ENCODE measurements at regions not wholly inside any gene's neighbourhood (a gene's known extent, or its start where the extent isn't known, plus 50 kb on each side); places are given as distances from the start of the nearest gene placed in this dataset.

- Histone ChIP-seq H3K27ac (ENCODE audit: insufficient read length, low read depth, low read length) (no peak overlapping the region), H3T11ph (ENCODE audit: low read length) (no peak overlapping the region), H3K27me3 (ENCODE audit: insufficient read depth, low read length) (no peaks in the 10 kb centered on the region), H4K91ac (ENCODE audit: insufficient read length, low read depth, low read length) (no peak overlapping the region), H3K56ac (ENCODE audit: insufficient read length, low read depth, low read length) (no peak overlapping the region), H3K23me2 (ENCODE audit: insufficient read length, low read depth, low read length, poor library complexity, severe bottlenecking) (no peaks in the 10 kb centered on the region), H2BK15ac (ENCODE audit: low read depth, low read length) (no peak overlapping the region), H2BK5ac (ENCODE audit: insufficient read length, low read length) (no peak overlapping the region), H3K9ac (ENCODE audit: extremely low read depth, insufficient read length, low read length) (no peak overlapping the region), H3K79me2 (ENCODE audit: insufficient read depth, low read length) (no peaks in the 10 kb centered on the region), H2BK120ac (ENCODE audit: low read depth, low read length, poor library complexity, severe bottlenecking) (no peak overlapping the region), H2AK5ac (ENCODE audit: insufficient read length, low read length) (no peak overlapping the region), H3K9me3 (ENCODE audit: control insufficient read depth, low read depth, low read length) (no peaks in the 10 kb centered on the region), H3K23ac (ENCODE audit: insufficient read length, low read depth, low read length) (no peak overlapping the region), H2AFZ (ENCODE audit: low read length) (no peak overlapping the region), H4K20me1 (ENCODE audit: control insufficient read depth, insufficient read depth, insufficient read length) (no peaks in the 10 kb centered on the region), H2BK12ac (ENCODE audit: insufficient read length, low read depth, low read length) (no peak overlapping the region), H3K4me2 (ENCODE audit: insufficient read depth, insufficient read length, low read length) (no peak overlapping the region), H4K5ac (ENCODE audit: insufficient read length, low read depth, low read length) (no peak overlapping the region), H3K79me1 (ENCODE audit: insufficient read depth, low read depth, low read length, poor library complexity, severe bottlenecking) (no peaks in the 10 kb centered on the region), H2BK20ac (ENCODE audit: low read depth, low read length, poor library complexity, severe bottlenecking) (no peak overlapping the region), H3K4ac (ENCODE audit: low read depth, low read length) (no peak overlapping the region), H3K14ac (ENCODE audit: insufficient read depth, low read length) (no peak overlapping the region), H3K4me1 (ENCODE audit: insufficient read depth, low read length) (no peaks in the 10 kb centered on the region), H3K18ac (ENCODE audit: insufficient read length, low read depth, low read length) (no peak overlapping the region), H4K8ac (replicated peaks; ENCODE audit: insufficient read length, low read depth, low read length) (no peak overlapping the region)
- Mint-ChIP-seq H3K27me3 (ENCODE audit: low read depth) (no peaks in the 10 kb centered on the region), H3K9me3 (no peaks in the 10 kb centered on the region), H3K27ac (no peak overlapping the region), H3K4me1 (no peaks in the 10 kb centered on the region), H3K36me3 (ENCODE audit: insufficient read depth in 1 of 3, low read depth in 3 of 3) (no peaks in the 10 kb centered on the region), H3K4me3 (no peak overlapping the region)
- WGBS (ENCODE audit: extremely low coverage, insufficient read length, low lambda C conversion rate): no CpG with 5 or more reads among the region's 3 CpGs
- no peak for TF ChIP-seq CTCF (conservative IDR thresholded peaks at IDR 0.05)
- no peak for DNase-seq
Measured at GRCh38 chr11:81129618-81130017, 1604.0 kb downstream of the FAM181B start.

Data from H9 (cell line).